HepG2 (cell line): ENCODE measurements at regions not wholly inside any gene's neighbourhood (a gene's known extent, or its start where the extent isn't known, plus 50 kb on each side); places are given as distances from the start of the nearest gene placed in this dataset.

Experiments
- ATAC-seq: fragments of 200-7000 bp; cut with Tn5 transposase; 3 replicates; pipeline ENCODE4 v1.9.1; 2020; ENCODE audit warnings: mild to moderate bottlenecking, moderate library complexity
- BruUV-seq: library from RNA; stranded (reverse); fragments of 400-500 nt; replicated peaks from 2 replicates; lab custom pipeline; 2021; lab: Mats Ljungman, UMichigan
- CTCF ChIA-PET: fragments of 300-600 bp; formaldehyde crosslinking; extraction: SDS; loops from one replicate; lab custom pipeline; 2021; ENCODE audit warnings: low total read pairs, inconsistent platforms, low intra/inter-chr PET ratio; lab: Yijun Ruan, JAX
- POLR2A ChIA-PET: fragments of 350-600 bp; sonication (Branson Sonifier 250); formaldehyde crosslinking; loops from one replicate; lab custom pipeline; 2020; ENCODE audit warnings: antibody characterized with exemption, inconsistent platforms; lab: Yijun Ruan, JAX
- DNase-seq: peaks from one replicate; pipeline ENCODE4 v3.0.0-alpha.2; 2015; ENCODE audit warnings: low spot score
- FAIRE-seq: peaks from 3 replicates; lab custom pipeline; 2011; peaks lifted over from hg19 to GRCh38; lab: Jason Lieb, UNC
- H2AFZ ChIP-seq: one replicate; pipeline ENCODE4 v1.6.1; 2011; ENCODE audit warnings: low read length, inconsistent platforms
- H3K27ac ChIP-seq: fragments of 300-600 bp; 3 replicates; pipeline ENCODE4 v1.8.0; 2011; ENCODE audit warnings: mixed run types, mild to moderate bottlenecking, mixed read lengths, low read length, inconsistent platforms; ENCODE audit not compliant: insufficient read depth; ENCODE audit errors: extremely low read length
- H3K27me3 ChIP-seq, 2 experiments: fragments of 200-600 bp in 1 of 2; 2 replicates in 1 of 2; 3 replicates in 1 of 2; pipeline versions ENCODE4 v1.6.0 to v1.8.0; 2011; ENCODE audit warnings: low read length in 2 of 2, mild to moderate bottlenecking in 2 of 2, moderate library complexity in 2 of 2, inconsistent platforms in 1 of 2; ENCODE audit not compliant: insufficient read depth in 2 of 2, control insufficient read depth in 1 of 2
- H3K36me3 ChIP-seq, 2 experiments: fragments of 200-600 bp in 1 of 2; replicated peaks in 1 of 2; 2 replicates in 1 of 2; 3 replicates in 1 of 2; pipeline versions ENCODE4 v1.5.1 to v1.8.0; 2011; ENCODE audit warnings: low read length in 2 of 2, inconsistent platforms in 1 of 2; ENCODE audit not compliant: insufficient read depth in 2 of 2, control insufficient read depth in 1 of 2
- H3K4me1 ChIP-seq: 2 replicates; pipeline ENCODE4 v1.5.1; 2012; ENCODE audit warnings: low read length, inconsistent platforms; ENCODE audit not compliant: insufficient read depth
- H3K4me2 ChIP-seq: 2 replicates; pipeline ENCODE4 v1.6.0; 2011; ENCODE audit warnings: low read depth, low read length, inconsistent platforms
- H3K4me3 ChIP-seq, 3 experiments: fragments of 200-600 bp in 1 of 3; sonication (generic), shearing (Covaris generic) in 1 of 3; replicated peaks in 1 of 3; 2 replicates each; pipeline ENCODE4 v1.5.1; 2011 to 2016; ENCODE audit warnings: low read length in 3 of 3, inconsistent platforms in 2 of 3, low read depth in 2 of 3, mild to moderate bottlenecking in 2 of 3, control low read depth in 1 of 3, mixed read lengths in 1 of 3; ENCODE audit not compliant: insufficient read depth in 1 of 3
- H3K79me2 ChIP-seq: one replicate; pipeline ENCODE4 v1.6.1; 2011; ENCODE audit warnings: low read length, inconsistent platforms; ENCODE audit not compliant: insufficient read depth
- H3K9ac ChIP-seq: 2 replicates; pipeline ENCODE4 v1.6.0; 2011; ENCODE audit warnings: mild to moderate bottlenecking, low read depth, low read length, inconsistent platforms; ENCODE audit not compliant: insufficient read depth
- H3K9me3 ChIP-seq: 2 replicates; pipeline ENCODE4 v1.5.1; 2012; ENCODE audit warnings: mild to moderate bottlenecking, low read length
- H4K20me1 ChIP-seq: 2 replicates; pipeline ENCODE4 v1.6.0; 2011; ENCODE audit warnings: inconsistent platforms, mild to moderate bottlenecking, low read length, moderate library complexity; ENCODE audit not compliant: insufficient read depth
- KLF13 ChIP-seq: sonication (generic); formaldehyde crosslinking; IDR thresholded peaks from 2 replicates; pipeline ENCODE4 v1.4.0; 2020; ENCODE audit warnings: mild to moderate bottlenecking, missing genetic modification reagents
- MEIS2 ChIP-seq: sonication (generic); formaldehyde crosslinking; IDR thresholded peaks from 2 replicates; pipeline ENCODE4 v1.9.0; 2021; ENCODE audit warnings: mild to moderate bottlenecking, missing genetic modification reagents
- SRSF4 ChIP-seq: fragments of 200-400 bp; formaldehyde crosslinking; IDR thresholded peaks from one replicate; pipeline ENCODE4 v1.6.1; 2018; ENCODE audit warnings: mild to moderate bottlenecking, low read depth, low read length, moderate library complexity; ENCODE audit not compliant: poor library complexity, severe bottlenecking
- WGBS: methylation state at CpG from one replicate; pipeline ENCODE4 v1.1.6; 2017; ENCODE audit warnings: low lambda C conversion rate; 5-methylcytosine and 5-hydroxymethylcytosine counted together
- in situ Hi-C: cut with HindIII; loops from 2 replicates; pipeline ENCODE4 v1.10.0; 2017; ENCODE audit warnings: low pct_unique_long_range_greater_than_20kb; ENCODE audit not compliant: extremely low pct_ligation_motif_present
- intact Hi-C: fragments of 100-400 bp; cut with micrococcal nuclease; formaldehyde crosslinking; loops from one replicate; pipeline ENCODE4 v1.10.0; 2022; ENCODE audit not compliant: unreplicated experiment

GRCh38 chr11:32485733-32486132 lies 50.4 kb upstream of the WT1 start:
- ATAC-seq (no peak), DNase-seq (no peak), FAIRE-seq (no peak)
- Histone ChIP-seq H3K79me2 (no peaks in the 10 kb centered on the region), H3K27ac (no peak overlapping the region), H2AFZ (no peak overlapping the region), H3K9me3 (no peaks in the 10 kb centered on the region), H3K27me3 (peaks cover 0 to 9% of the 10 kb centered on the region in 2 experiments; a peak in 3 of 5 replicates), H3K4me3 (no peak overlapping the region), H3K4me1 (no peaks in the 10 kb centered on the region), H3K4me2 (no peak overlapping the region), H3K9ac (no peak overlapping the region), H3K36me3 (no peaks in the 10 kb centered on the region), H4K20me1 (no peaks in the 10 kb centered on the region)
- ChIA-PET POLR2A (no interaction called here), CTCF (no interaction called here)
- TF ChIP-seq SRSF4 (no peak), KLF13 (no peak), MEIS2 (CRISPR knock-in tag) (no peak)
- in situ Hi-C loops (no loop called here), intact Hi-C loops (no loop called here)
- no TSS peak for BruUV-seq
- 7% methylated on average over 4 of the region's 5 CpGs for WGBS
